ENCODE measurements at regions not wholly inside any gene's neighbourhood (a gene's known extent, or its start where the extent isn't known, plus 50 kb on each side); places are given as distances from the start of the nearest gene placed in this dataset.

- H3K36me3 ChIP-seq = no peaks in the 10 kb centered on the region
- H3K27me3 ChIP-seq = no peaks in the 10 kb centered on the region
- H3K9me3 ChIP-seq = no peaks in the 10 kb centered on the region
- DNase-seq = no peak
- TF ChIP-seq CTCF (IDR thresholded peaks at IDR 0.05; ENCODE audit: low read depth, low read length) = no peak
- no peaks in the 10 kb centered on the region for H3K4me1 ChIP-seq
- no peak overlapping the region for H3K4me3 ChIP-seq (ENCODE audit: low read depth, low read length)
Observed at GRCh38 chr4:126130215-126130614, 815.5 kb downstream of the FAT4 start.

- TF ChIP-seq CTCF (IDR thresholded peaks at IDR 0.05; ENCODE audit: low read depth, low read length) = no peak
- H3K36me3 ChIP-seq = no peaks in the 10 kb centered on the region
- no peaks in the 10 kb centered on the region for H3K4me1 ChIP-seq
- no peak for DNase-seq
- H3K4me3 ChIP-seq (ENCODE audit: low read depth, low read length) = no peak overlapping the region
- no peaks in the 10 kb centered on the region for H3K9me3 ChIP-seq
- no peaks in the 10 kb centered on the region for H3K27me3 ChIP-seq
Observed at GRCh38 chr4:126136922-126137781, 822.4 kb downstream of the FAT4 start.

GRCh38 chr4:126137782-126138170 is 823.0 kb downstream of the FAT4 start:
- no peak for TF ChIP-seq CTCF (IDR thresholded peaks at IDR 0.05; ENCODE audit: low read depth, low read length)
- DNase-seq = no peak
- Histone ChIP-seq H3K27me3 (no peaks in the 10 kb centered on the region), H3K4me1 (no peaks in the 10 kb centered on the region), H3K36me3 (no peaks in the 10 kb centered on the region), H3K9me3 (no peaks in the 10 kb centered on the region), H3K4me3 (ENCODE audit: low read depth, low read length) (no peak overlapping the region)

- TF ChIP-seq CTCF (IDR thresholded peaks at IDR 0.05; ENCODE audit: low read depth, low read length) = no peak
- Histone ChIP-seq H3K36me3 (no peaks in the 10 kb centered on the region), H3K4me1 (no peaks in the 10 kb centered on the region), H3K4me3 (ENCODE audit: low read depth, low read length) (no peak overlapping the region), H3K9me3 (no peaks in the 10 kb centered on the region), H3K27me3 (no peaks in the 10 kb centered on the region)
- DNase-seq = no peak
Observed at GRCh38 chr4:126144543-126145237, 829.9 kb downstream of the FAT4 start.

- no peaks in the 10 kb centered on the region for H3K36me3 ChIP-seq
- no peak for TF ChIP-seq CTCF (IDR thresholded peaks at IDR 0.05; ENCODE audit: low read depth, low read length)
- no peak overlapping the region for H3K4me3 ChIP-seq (ENCODE audit: low read depth, low read length)
- no peaks in the 10 kb centered on the region for H3K27me3 ChIP-seq
- H3K4me1 ChIP-seq = no peaks in the 10 kb centered on the region
- DNase-seq = no peak
- H3K9me3 ChIP-seq = no peaks in the 10 kb centered on the region
Observed at GRCh38 chr4:126168484-126168883, 853.7 kb downstream of the FAT4 start.

GRCh38 chr4:126172126-126172525 is 857.4 kb downstream of the FAT4 start:
- no peak overlapping the region for H3K4me3 ChIP-seq (ENCODE audit: low read depth, low read length)
- DNase-seq = no peak

More at GRCh38 chr4:126172126-126172525, 857.4 kb downstream of the FAT4 start:
- no peak for TF ChIP-seq CTCF (IDR thresholded peaks at IDR 0.05; ENCODE audit: low read depth, low read length)
- H3K36me3 ChIP-seq = no peaks in the 10 kb centered on the region
- no peaks in the 10 kb centered on the region for H3K27me3 ChIP-seq
- no peaks in the 10 kb centered on the region for H3K4me1 ChIP-seq
- no peaks in the 10 kb centered on the region for H3K9me3 ChIP-seq

All from BE2C (cell line).